Posterior cingulate gyrus (tissue), 11 donors: ENCODE measurements at regions not wholly inside any gene's neighbourhood (a gene's known extent, or its start where the extent isn't known, plus 50 kb on each side); places are given as distances from the start of the nearest gene placed in this dataset.
"Not testable (repeated sequence)": the region's sequence is repeated elsewhere in the genome, so short reads cannot be mapped to it uniquely, and the experiment has no call there.

Experiments
- DNase-seq, 10 donors: peaks; one replicate each; pipeline versions ENCODE4 v3.0.0 to v3.0.0-alpha.2; 2020 to 2021; ENCODE audit warnings: mixed read lengths in 3 of 10
- intact Hi-C: fragments of 100-400 bp; cut with DNase I; formaldehyde crosslinking; loops from one replicate; pipeline ENCODE4 v1.15.1; 2023

DNA sequence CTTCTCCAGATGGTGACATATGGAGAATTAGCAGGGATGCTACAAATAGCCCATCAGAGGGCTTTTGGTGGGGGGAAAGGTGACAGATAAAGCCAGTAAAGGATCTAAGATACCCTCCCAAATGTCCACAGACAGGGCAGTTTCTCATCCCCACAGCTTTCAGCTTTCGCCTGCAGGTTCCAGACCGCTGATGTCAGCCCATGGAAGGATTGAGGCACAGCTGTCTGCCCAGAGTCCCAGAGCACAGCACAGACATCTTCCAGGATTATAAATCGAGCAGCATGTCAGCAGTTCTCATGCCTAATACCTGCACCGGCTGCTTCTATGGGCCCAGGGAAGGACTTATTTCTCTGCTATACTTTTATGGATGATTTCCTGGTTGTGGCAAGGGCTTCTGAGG lies 96.7 kb upstream of the MXRA5 start:
- intact Hi-C loops = no loop called here
- DNase-seq = no peak

DNA sequence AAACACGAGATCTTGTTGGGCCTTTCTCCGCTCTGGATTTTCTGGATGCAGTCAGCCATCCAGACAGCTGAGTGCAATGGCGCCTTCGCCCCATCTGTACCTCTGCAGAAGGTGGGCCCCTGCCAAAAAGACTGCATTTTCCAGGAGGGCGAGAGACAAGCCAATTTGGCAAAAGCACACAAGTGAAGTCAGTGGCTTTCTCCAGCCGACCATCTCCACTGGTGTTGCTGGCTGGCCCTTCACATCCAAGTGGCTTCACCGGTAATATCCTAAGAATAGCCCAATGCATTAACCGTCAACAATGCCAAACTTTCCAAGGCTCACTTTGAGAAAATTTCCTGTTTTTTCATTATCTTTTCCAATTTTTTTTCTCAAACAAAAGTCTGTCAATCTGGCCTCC lies 96.2 kb upstream of the MXRA5 start:
- intact Hi-C loops = no loop called here

DNA sequence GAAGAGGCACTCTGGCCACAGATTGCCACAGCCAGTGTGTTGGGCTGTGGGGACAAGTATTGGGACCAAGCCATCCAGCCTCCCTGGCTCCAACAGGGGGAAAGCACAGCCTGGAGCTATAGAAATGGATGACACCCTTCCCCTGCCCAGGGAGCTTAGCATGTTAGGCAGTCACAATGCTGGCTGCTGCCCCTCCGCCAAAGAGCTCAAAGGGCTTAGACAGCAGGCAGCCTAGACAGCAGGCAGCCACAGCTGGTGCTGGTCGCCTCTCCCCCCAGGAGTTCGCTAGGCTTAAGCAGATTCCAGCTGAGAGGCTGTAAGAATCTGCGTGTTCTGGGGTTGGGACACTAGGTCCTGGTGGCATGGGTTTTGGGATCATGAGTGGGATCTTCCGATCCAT lies 94.5 kb upstream of the MXRA5 start:
- intact Hi-C loops = no loop called here
- no peak for DNase-seq

More for the DNA sequence above, 96.2 kb upstream of the MXRA5 start:
- no peak for DNase-seq

DNA sequence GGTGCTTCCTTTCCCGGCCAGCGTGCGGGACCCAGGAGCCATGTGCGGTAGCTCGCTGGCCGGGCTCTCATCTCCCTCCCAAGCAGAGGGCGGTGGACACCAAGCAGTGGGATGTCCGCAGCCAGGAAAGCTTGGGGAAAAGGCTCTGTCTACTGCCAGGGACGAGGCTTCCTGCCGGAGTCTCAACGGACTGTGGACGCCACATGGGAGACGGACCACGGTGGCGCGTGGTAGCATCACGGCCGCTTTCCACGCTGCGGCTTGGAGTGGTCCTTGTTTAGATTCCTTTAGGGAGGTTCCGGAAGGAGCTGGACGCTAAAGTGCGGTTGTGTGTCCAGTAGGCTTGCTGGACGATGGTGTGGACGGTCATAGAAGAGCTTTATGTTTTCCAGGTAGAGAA lies 89.5 kb upstream of the MXRA5 start:
- DNase-seq = peak in 1 of 10 donors; percentile 79
- intact Hi-C loops = not testable (repeated sequence)

DNA sequence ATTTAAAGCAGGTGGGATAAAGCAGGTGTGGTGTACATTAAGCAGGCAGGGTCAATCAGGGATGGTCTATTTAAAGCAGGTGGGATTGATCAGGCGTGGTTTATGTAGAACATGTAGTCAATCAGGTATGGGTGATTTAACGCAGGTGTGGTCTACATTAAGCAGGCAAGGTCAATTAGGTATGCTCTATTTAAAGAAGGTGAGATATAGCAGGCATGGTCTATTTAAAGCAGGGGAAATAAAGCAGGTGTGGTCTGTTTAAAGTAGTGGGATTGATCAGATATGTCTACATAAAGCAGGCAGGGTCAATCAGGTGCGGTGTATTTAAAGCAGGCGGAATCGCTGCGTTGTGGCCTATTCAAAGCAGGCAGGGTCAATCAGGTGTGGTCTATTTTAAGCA lies 88.6 kb upstream of the MXRA5 start:
- intact Hi-C loops = no loop called here
- DNase-seq = no peak

DNA sequence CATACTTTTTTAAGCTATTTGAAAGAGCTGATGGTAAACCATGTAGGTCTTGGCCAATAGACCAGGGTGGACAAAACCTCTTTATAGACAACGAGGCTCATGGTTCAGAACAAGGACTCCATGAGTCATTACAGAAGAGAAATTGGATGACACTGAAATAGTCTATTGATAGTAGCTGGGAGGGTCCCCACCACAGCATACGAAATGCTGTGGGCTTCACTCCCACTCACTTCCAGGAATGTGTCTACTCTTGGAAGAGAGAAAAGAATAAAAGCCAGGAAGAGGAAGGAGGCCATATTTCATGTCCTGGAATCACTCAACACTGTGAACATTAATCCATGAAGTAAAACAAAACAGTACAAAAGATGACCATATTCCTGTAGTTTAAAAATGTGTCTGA lies 82.3 kb upstream of the MXRA5 start:
- intact Hi-C loops = no loop called here
- DNase-seq = no peak

DNA sequence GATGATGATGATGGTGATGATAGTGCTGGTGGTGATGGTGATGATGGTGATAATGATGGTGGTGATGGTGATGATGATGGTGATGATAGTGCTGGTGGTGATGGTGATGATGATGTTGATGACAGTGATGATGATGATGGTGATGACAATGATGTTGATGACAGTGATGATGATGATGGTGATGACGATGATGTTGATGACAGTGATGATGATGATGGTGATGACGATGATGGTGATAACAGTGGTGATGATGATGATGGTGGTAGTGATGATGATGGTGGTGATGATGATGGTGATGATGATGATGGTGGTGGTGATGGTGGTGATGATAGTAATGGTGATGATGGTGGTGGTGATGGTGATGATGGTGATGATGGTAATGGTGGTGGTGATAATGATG lies 80.1 kb upstream of the MXRA5 start:
- intact Hi-C loops = no loop called here
- no peak for DNase-seq

DNA sequence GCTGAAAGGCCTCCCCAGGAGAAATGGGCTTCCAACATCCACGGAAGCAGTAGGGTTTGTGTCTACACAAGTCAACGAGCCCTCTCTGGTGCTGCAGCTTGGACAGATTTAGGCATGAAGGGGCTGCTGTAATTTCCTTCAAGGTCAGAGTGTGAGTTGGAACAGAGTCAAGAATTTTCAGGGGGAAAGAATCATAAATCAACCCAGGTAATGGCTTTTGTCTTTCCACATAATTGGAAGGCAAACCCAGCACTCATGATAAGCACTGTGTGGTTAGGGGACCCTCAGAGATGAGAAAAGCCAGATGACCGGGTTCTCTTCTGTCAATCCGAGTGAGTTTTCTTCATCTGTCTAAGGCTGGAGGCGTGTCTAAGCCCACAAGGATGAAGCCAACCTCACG lies 78.6 kb upstream of the MXRA5 start:
- intact Hi-C loops = no loop called here
- no peak for DNase-seq

DNA sequence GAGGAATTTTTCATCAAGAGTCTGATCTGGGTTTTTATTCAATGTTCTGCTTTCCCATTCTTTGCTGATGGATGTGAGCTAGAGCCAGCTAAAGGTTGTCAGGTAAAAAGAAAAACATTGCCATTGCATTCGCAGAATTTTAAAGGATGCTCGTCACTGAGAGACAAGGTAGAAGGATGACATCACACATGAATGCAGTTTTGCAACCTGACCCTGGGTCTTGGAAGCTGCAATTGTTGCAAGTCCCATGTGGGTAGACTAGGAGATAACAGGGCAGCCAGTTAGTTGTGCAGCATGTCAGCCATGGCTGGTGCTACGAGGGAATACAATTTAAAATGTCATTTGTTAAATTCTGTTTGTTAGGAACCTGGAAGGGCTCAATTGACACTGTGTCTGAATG lies 73.9 kb upstream of the MXRA5 start:
- intact Hi-C loops = no loop called here
- no peak for DNase-seq

DNA sequence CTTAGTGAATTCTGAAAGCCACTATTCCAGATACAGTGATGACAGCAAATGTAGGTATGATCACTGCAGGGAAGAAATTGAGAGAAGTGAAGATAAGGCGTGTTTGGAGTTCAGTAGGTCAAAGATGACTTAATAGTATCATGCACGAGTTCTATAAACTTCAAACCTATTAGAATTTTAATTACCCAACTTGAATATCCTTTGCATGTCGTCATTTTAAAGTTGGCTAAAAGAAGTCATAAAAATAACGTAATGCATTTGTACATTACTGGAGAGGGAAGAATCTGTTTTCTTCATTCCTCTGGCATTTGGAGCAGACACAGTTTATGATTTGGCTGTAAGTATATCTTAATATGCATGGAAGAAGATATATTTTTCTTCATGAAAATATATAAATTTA lies 68.6 kb upstream of the MXRA5 start:
- DNase-seq = no peak
- intact Hi-C loops = no loop called here

DNA sequence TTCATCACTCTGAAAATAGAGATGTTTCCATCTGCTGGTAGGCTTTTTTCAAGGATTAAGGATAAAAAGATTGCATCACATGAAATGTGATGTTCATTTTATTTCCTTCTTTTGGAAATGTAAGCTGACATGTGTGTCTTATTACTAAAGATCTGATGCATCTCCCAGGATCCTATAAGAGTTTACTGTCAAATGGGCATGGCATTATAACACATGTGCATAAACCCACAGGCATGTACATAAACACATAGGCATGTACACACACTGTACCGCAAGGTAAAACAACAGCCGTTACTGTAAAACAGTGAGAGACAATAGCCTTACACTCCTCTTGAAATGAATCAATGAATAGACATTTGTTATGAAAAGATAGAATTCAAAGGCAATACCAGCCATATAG lies 65.2 kb upstream of the MXRA5 start:
- DNase-seq, intact Hi-C loops: not testable (repeated sequence)

DNA sequence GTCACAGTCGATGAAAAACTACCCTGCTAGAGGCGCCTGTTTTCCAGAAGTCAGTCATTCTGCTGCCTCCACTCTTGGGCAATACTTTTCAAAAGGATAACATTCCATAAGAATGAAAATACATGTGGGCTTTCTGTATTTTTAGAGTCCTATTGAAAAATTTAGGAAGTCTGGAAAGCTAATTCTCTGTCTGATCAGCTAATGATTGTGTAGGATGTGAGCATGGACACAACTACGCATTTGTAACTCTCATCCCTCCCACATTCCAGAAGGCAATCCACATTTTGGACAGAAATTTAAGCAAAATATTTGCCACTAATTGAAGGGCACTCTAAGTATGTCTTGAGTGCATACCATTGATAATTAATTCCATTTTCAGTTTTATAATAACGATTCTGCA lies 63.5 kb upstream of the MXRA5 start:
- DNase-seq, intact Hi-C loops: not testable (repeated sequence)

DNA sequence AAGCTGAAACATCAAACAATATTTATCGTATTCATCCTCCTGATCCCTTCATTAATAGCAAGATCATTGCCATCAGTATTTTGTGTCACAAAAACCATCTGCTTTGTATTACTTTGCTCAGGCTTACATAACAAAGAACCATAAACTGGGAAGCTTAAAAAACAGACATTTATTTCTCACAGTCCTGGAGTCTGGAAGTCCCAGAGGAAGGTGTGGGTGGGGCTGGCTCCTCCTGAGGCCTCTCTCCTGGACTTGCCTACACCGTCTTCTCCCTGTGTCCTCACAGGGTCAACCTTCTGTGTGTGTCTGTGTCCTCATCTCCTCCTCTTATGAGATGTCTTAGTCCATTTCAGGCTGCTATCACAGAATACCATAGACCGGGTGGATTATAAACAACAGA lies 61.3 kb upstream of the MXRA5 start:
- intact Hi-C loops = no loop called here
- DNase-seq = no peak

DNA sequence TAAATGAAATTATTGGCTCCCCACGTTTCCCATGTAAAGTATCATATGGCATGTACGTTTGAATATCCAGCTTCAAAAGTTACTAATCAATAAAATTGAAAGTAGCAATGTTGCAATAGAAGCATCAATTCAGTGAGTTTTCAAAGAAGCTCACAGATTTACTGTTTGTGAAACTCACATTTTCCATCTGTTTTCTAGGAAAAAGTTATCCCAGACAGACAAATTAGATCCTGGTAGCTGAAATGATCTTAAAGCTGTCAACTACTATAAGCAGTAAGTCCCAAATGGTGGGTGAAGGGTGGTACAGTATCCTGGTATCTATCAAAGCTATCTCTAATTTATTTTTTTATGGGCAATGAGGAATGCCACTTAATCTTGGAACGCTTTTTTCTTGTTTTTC lies 60.7 kb upstream of the MXRA5 start:
- no peak for DNase-seq
- intact Hi-C loops = no loop called here

DNA sequence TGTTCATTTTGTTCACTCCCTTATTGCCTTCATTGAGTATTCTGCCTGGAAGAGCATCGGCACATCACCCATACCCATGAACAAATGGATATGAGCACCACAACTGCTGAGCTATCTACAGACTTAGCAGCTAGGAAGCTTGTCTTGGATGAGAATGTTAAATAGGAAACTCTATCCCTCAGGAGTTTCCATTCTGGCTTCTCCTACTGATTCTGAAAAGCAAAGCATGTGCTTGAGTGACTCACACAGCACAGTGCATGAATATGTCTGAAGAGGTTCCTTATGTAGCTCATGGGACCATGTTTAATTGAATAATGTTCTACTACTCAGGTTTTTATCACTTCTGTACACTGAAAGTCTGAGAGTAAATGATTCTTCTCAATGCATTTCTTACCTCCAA lies 57.3 kb upstream of the MXRA5 start:
- intact Hi-C loops = no loop called here

More for the DNA sequence above, 57.3 kb upstream of the MXRA5 start:
- DNase-seq = no peak
